ENCODE measurements at regions not wholly inside any gene's neighbourhood (a gene's known extent, or its start where the extent isn't known, plus 50 kb on each side); places are given as distances from the start of the nearest gene placed in this dataset.

- TF ChIP-seq EZH2 (IDR thresholded peaks at IDR 0.05) (no peak), CTCF (IDR thresholded peaks at IDR 0.05) (no peak), EZH2phosphoT487 (IDR thresholded peaks at IDR 0.05) (no peak)
Observed at GRCh38 chr9:104361207-104361606, 142.9 kb upstream of the OR13F1 start.
